Neural progenitor cell (in vitro differentiated cells): ENCODE measurements at regions not wholly inside any gene's neighbourhood (a gene's known extent, or its start where the extent isn't known, plus 50 kb on each side); places are given as distances from the start of the nearest gene placed in this dataset.

Experiments
- DNase-seq: peaks from one replicate; pipeline ENCODE4 v3.0.0-alpha.2; 2016; ENCODE audit warnings: low spot score
- H2AFZ ChIP-seq: fragments of 200-600 bp; sonication (generic); replicated peaks from 2 replicates; pipeline ENCODE4 v1.6.1; 2016; ENCODE audit warnings: antibody characterized with exemption
- H3F3A ChIP-seq: fragments of 200-600 bp; sonication (generic); 2 replicates; pipeline ENCODE4 v1.6.1; 2016; ENCODE audit warnings: antibody characterized with exemption, low read depth
- H3K27ac ChIP-seq: fragments of 200-600 bp; sonication (generic); 2 replicates; pipeline ENCODE4 v1.5.1; 2016; ENCODE audit warnings: mild to moderate bottlenecking
- H3K27me3 ChIP-seq: fragments of 200-600 bp; sonication (generic); 2 replicates; pipeline ENCODE4 v1.6.1; 2016; ENCODE audit warnings: mild to moderate bottlenecking, moderate library complexity
- H3K36me3 ChIP-seq: fragments of 200-600 bp; sonication (generic); 2 replicates; pipeline ENCODE4 v1.5.1; 2016
- H3K4me1 ChIP-seq: fragments of 200-600 bp; sonication (generic); 2 replicates; pipeline ENCODE4 v1.6.1; 2016; ENCODE audit warnings: mixed run types
- H3K4me2 ChIP-seq: fragments of 200-600 bp; sonication (generic); 2 replicates; pipeline ENCODE4 v1.6.1; 2016
- H3K4me3 ChIP-seq: fragments of 200-600 bp; sonication (generic); 2 replicates; pipeline ENCODE4 v1.5.1; 2016
- H3K79me2 ChIP-seq: fragments of 200-600 bp; sonication (generic); 2 replicates; pipeline ENCODE4 v1.6.1; 2016; ENCODE audit warnings: low read depth
- H3K9ac ChIP-seq: fragments of 200-600 bp; sonication (generic); 2 replicates; pipeline ENCODE4 v1.6.1; 2016
- H3K9me3 ChIP-seq: fragments of 200-600 bp; sonication (generic); 2 replicates; pipeline ENCODE4 v1.5.1; 2016; ENCODE audit warnings: low read depth
- H4K20me1 ChIP-seq: fragments of 200-600 bp; sonication (generic); 2 replicates; pipeline ENCODE4 v1.6.1; 2016; ENCODE audit warnings: low read depth
- H3K27ac Mint-ChIP-seq: 3 replicates; pipeline ENCODE4 v1.8.0; 2021; ENCODE audit warnings: mixed read lengths
- H3K27me3 Mint-ChIP-seq: 2 replicates; pipeline ENCODE4 v1.8.0; 2022; ENCODE audit warnings: low read depth, mild to moderate bottlenecking, inconsistent platforms, moderate library complexity, mixed read lengths; ENCODE audit not compliant: insufficient read depth
- H3K36me3 Mint-ChIP-seq: 3 replicates; pipeline ENCODE4 v1.8.0; 2021; ENCODE audit warnings: mixed read lengths
- H3K4me1 Mint-ChIP-seq: 3 replicates; pipeline ENCODE4 v1.8.0; 2021; ENCODE audit warnings: mixed read lengths
- H3K4me3 Mint-ChIP-seq: 3 replicates; pipeline ENCODE4 v1.8.0; 2021; ENCODE audit warnings: mild to moderate bottlenecking, moderate library complexity, mixed read lengths
- H3K9me3 Mint-ChIP-seq: 3 replicates; pipeline ENCODE4 v1.8.0; 2020; ENCODE audit warnings: mixed read lengths
- CTCF ChIP-seq: fragments of 200-600 bp; sonication (generic); IDR thresholded peaks from 2 replicates; pipeline ENCODE4 v1.5.1; 2017; ENCODE audit warnings: antibody characterized with exemption, mild to moderate bottlenecking
- EZH2 ChIP-seq: fragments of 200-600 bp; sonication (generic); IDR thresholded peaks from 2 replicates; pipeline ENCODE4 v1.6.1; 2017; ENCODE audit warnings: antibody characterized with exemption, mild to moderate bottlenecking, moderate library complexity
- EZH2phosphoT487 ChIP-seq: fragments of 200-600 bp; sonication (generic); IDR thresholded peaks from 2 replicates; pipeline ENCODE4 v1.6.1; 2017; ENCODE audit warnings: antibody characterized with exemption

GRCh38 chr1:88175120-88175630 lies 508.9 kb upstream of the PKN2 start:
- Histone ChIP-seq H3K9ac (no peak overlapping the region), H3K4me2 (no peak overlapping the region)

DNA sequence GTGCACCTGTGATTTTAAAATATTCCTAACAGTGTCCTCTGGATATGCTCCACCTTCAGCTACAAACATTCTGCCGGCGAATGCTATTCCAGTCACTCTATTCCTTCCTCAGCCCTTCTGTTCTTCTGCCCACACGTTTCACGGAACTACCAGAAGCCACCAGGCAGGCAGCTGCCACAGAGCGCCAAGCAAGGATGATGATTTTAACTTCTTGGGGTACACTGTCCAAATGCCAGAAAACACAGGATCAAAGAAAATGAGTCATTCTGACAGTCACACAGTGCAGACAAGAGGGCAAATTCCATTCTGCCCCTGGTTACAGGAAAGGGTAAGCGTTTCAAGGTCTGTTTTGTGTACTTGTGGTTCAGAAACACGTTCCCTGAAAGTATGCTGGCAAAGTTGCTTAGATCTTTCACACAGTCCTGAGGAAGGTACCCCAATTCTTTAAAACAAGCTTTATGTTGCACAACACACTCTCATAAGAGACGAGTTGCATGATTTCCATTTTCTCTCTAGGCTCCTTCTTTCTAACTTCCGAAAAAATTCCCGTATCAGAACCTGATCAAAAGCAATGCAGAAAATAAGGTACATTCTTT lies 508.3 kb upstream of the PKN2 start:
- no peak overlapping the region for H3K4me2 ChIP-seq
- H4K20me1 ChIP-seq = no peaks in the 10 kb centered on the region
- no peaks in the 10 kb centered on the region for H3K9me3 Mint-ChIP-seq
- H3K27ac Mint-ChIP-seq = no peak overlapping the region
- H3K27ac ChIP-seq = no peak overlapping the region
- H3K27me3 Mint-ChIP-seq = no peaks in the 10 kb centered on the region
- no peaks in the 10 kb centered on the region for H3K36me3 Mint-ChIP-seq
- TF ChIP-seq EZH2 (no peak), CTCF (no peak), EZH2phosphoT487 (no peak)
- H3K4me3 ChIP-seq = no peak overlapping the region
- no peaks in the 10 kb centered on the region for H3K79me2 ChIP-seq
- no peak overlapping the region for H3K9ac ChIP-seq
- H2AFZ ChIP-seq = no peak overlapping the region
- no peaks in the 10 kb centered on the region for H3K27me3 ChIP-seq
- no peaks in the 10 kb centered on the region for H3K36me3 ChIP-seq
- DNase-seq = no peak
- no peak overlapping the region for H3K4me3 Mint-ChIP-seq
- H3K4me1 ChIP-seq = no peaks in the 10 kb centered on the region
- H3K4me1 Mint-ChIP-seq = no peaks in the 10 kb centered on the region
- H3K9me3 ChIP-seq = no peaks in the 10 kb centered on the region
- no peaks in the 10 kb centered on the region for H3F3A ChIP-seq

More at GRCh38 chr1:88175120-88175630, 508.9 kb upstream of the PKN2 start:
- no peaks in the 10 kb centered on the region for H3K79me2 ChIP-seq
- no peaks in the 10 kb centered on the region for H3K27me3 Mint-ChIP-seq
- no peak overlapping the region for H3K27ac Mint-ChIP-seq
- H2AFZ ChIP-seq = no peak overlapping the region
- no peaks in the 10 kb centered on the region for H3K36me3 Mint-ChIP-seq
- H3F3A ChIP-seq = no peaks in the 10 kb centered on the region
- H3K4me3 ChIP-seq = no peak overlapping the region
- no peak overlapping the region for H3K4me3 Mint-ChIP-seq
- no peaks in the 10 kb centered on the region for H3K4me1 Mint-ChIP-seq
- H3K9me3 Mint-ChIP-seq = no peaks in the 10 kb centered on the region
- no peaks in the 10 kb centered on the region for H3K27me3 ChIP-seq
- TF ChIP-seq EZH2 (no peak), CTCF (no peak), EZH2phosphoT487 (no peak)
- H3K4me1 ChIP-seq = no peaks in the 10 kb centered on the region
- H3K27ac ChIP-seq = no peak overlapping the region
- DNase-seq = no peak
- no peaks in the 10 kb centered on the region for H4K20me1 ChIP-seq
- no peaks in the 10 kb centered on the region for H3K9me3 ChIP-seq
- no peaks in the 10 kb centered on the region for H3K36me3 ChIP-seq

DNA sequence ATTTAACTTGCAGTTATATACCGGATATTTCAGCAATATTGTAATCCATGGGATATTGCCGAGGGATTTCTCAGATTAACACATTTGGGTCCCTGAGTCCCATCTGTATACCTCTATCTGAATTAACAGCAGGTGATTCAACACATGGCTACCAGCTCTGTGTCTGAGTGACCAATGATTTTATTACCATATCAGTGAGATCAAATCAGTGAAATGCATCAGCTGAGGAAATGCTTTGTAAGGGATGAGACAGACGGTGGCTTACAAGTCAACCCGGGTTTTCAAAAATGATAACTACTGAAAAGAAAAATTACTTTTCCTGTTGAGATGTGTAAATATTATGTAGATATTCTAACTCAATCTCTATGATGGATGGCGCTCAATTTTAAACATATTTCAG lies 504.1 kb upstream of the PKN2 start:
- TF ChIP-seq EZH2 (no peak), EZH2phosphoT487 (no peak), CTCF (no peak)
- no peaks in the 10 kb centered on the region for H3K9me3 Mint-ChIP-seq
- Histone ChIP-seq H3K9ac (no peak overlapping the region), H4K20me1 (no peaks in the 10 kb centered on the region), H3K4me2 (no peak overlapping the region), H3K36me3 (no peaks in the 10 kb centered on the region), H3F3A (no peaks in the 10 kb centered on the region), H2AFZ (no peak overlapping the region), H3K27me3 (no peaks in the 10 kb centered on the region), H3K27ac (no peak overlapping the region), H3K4me1 (no peaks in the 10 kb centered on the region), H3K9me3 (no peaks in the 10 kb centered on the region), H3K79me2 (no peaks in the 10 kb centered on the region), H3K4me3 (no peak overlapping the region)
- H3K27me3 Mint-ChIP-seq = no peaks in the 10 kb centered on the region
- DNase-seq = no peak
- no peaks in the 10 kb centered on the region for H3K36me3 Mint-ChIP-seq
- no peak overlapping the region for H3K4me3 Mint-ChIP-seq
- H3K27ac Mint-ChIP-seq = no peak overlapping the region
- peaks cover 5% of the 10 kb centered on the region for H3K4me1 Mint-ChIP-seq
